ENCODE measurements at regions not wholly inside any gene's neighbourhood (a gene's known extent, or its start where the extent isn't known, plus 50 kb on each side); places are given as distances from the start of the nearest gene placed in this dataset.
A peak's percentile ranks its signal among the peaks of the same experiment; 100 is the strongest.

DNA sequence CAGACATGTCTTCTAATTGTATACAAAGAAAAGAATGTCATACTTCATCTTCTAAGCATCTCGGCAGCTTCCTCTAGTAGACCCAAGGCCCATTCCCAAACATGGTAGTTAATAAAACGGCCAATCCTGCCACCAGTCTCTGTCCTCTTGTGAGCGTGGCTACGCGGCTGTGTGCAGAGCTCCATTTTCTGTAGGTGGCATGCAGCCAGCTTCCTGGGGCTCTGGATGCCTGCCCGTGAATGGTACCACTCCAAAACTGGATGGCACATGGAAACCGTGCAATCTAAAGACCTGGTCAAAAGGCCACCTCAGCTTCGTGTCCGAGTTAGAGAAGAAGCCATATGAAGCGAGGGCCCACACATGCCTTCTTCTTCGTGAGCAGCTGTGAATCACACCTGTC lies 110.7 kb downstream of the SIPA1L2 start:
- DNase-seq (ENCODE audit: low spot score), result no peak

DNA sequence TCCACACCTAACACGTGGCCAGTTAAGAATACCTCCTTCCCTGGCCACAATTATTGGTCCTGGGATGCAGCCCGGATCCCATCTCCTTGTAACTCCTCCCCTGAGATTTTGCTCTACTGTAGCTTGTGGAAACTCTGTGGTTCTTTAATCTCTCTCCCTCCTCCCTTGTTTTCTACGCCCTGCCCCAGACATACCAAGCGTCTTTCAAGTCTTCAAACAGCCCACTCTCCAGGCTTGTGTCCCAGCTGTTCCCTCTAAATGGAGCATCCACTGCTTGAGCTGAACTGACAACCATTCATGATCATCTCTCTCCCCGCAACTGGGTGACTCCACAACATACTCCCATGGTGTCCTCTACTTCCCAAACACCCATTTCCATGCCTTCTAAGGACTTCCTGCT lies 111.6 kb downstream of the SIPA1L2 start:
- no peak for DNase-seq (ENCODE audit: low spot score)

DNA sequence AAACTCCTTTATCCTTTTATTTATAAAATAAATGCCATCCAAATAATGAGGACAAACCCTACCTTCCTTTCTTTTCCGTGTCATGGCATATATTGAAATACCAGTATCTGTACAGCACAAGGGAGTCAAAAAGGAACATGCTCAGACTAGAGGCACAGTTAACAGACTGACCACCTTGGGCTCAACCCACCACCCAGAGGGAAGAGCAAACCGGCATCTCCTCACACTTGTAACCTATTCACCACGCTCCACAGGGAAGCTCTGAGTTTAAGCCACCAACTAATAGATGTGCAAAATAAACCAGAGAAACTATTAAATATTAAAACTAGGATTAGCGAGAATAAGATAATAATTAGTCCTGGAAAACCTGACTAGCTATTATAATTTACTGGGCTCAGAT lies 112.7 kb downstream of the SIPA1L2 start:
- DNase-seq (ENCODE audit: low spot score), result no peak

DNA sequence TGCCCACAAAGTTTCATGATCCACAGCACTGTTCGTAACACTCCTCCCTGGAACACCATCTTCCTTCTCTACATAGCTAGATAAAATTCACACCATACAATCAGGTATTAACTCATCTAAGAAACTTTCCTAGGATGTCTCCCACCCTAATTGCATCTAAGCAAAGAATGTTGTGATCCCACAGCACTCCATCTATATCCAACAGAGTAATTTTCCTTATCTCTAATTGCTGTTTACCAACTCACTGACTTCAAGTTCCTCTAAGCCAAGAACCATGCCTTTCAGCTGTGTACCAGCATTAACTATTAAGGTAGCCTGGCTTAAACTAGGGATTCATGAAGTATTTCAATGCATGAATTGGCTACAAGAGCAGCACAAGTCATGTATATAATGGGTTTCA lies 114.2 kb downstream of the SIPA1L2 start:
- no peak for DNase-seq (ENCODE audit: low spot score)

DNA sequence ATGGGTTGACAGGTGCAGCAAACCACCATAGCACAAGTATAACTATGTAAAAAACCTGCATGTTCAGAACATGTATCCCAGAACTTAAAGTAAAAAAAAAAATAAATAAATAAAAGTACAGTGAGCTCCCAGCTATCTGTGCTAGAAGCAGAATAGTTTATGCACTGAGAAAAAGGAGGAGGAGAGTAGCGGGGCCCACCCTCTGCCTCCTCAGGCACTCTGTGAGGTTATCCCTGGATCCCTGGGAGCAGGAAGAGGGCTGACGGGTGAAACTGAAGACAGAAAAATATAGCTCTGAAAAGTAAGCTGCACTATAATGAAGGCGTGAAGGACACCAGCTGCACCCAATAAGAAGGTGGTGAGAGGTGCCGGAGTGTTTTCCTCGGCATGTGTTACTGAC lies 117.2 kb downstream of the SIPA1L2 start:
- DNase-seq (ENCODE audit: low spot score), result no peak

DNA sequence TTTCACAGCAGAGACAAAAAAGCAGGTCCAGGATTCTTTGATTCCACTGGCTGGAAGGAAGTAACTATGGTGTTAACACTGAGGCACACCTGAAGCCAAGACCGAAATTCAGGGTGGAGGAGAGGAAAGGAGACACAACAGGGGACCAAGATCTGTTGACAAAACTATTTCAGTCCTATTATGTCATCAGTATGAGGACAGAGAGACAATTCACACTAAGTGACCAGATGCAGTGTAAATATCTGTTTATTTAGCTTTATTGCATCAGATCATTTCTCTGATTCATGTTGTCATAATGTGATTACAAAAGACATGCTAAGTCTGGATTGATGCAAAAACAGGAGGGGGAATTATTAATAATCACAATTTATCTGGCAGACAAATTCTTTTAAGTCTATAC lies 118.8 kb downstream of the SIPA1L2 start:
- no peak for DNase-seq (ENCODE audit: low spot score)

DNA sequence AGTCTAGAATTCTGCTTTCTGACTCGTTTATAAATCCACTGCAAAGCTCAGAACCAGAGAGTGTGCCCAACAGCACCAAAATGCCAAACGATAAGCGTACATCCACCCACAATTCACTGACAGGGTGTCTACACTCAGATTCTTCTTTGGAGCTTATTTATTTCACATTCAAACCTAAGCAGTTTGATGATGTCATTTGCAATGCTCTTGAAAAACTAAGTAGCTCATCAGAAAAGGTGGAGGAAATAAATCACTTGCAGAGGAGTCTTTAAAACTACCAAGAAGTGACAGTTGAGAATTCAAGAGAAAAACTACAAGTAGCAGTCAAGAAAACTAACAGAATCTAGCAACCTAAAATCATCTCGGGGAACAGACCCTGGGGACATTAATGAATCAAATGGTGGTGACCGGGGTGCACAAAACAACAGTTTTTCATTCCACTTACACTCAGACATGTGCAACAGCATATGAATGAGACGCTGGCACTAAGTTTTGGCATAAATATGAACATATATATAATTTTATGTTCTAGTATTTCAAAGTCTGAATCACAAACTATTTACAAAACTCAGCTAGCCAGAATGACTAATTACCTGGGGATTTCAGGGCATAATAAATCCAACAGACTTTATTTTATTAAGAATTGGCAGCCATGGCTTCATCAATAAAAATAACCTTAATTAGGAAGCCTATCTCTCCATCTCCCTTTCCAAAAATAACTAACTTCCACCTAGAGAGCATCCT lies 119.4 kb downstream of the SIPA1L2 start:
- no peak for DNase-seq (ENCODE audit: low spot score)

DNA sequence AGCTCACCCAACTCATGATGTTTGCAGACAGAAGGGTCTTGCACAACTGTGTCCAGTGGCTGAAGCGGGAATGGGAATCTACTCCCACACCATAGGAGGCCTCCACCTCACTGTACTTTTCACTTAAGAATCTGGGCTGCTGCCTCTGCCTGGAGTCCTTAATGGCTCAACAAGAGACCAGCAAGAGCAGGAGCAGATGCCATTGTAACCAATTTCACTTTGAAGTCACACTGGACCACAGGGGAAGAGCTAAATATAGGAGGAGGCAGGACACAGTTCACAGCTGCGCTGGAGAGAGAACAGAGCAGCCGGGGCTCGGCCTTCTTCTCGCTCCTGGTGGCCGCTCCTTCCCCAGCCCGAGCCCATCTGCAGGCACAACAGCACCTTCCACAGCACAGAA lies 120.4 kb downstream of the SIPA1L2 start:
- DNase-seq (ENCODE audit: low spot score), result no peak

DNA sequence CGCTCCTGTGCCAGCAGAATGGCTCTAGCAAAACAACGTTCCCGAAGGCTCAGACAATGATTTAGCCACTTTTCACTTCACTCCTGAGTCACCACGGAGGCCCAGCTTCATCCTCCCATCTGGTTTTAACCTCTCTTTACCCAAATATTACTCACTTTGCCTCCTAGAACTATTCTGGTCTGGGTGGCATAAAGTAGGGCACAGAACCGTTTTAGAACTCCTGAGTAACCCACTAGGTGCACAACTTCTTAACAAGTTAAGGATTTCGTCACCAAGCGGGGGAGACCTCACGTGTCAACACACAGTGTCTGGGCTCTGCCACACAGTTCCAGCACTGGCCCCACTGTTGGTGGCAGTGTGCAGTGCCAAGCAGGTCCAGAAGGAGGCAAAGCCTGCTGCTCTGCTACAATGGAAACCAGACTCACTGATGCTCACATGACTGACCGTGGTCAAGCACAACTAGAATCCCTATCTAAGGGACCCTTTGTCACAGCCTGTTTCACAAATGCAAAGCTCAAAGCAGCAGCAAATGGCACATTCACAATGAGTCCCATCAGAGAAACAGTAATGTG lies 121.7 kb downstream of the SIPA1L2 start:
- DNase-seq (ENCODE audit: low spot score), result no peak

DNA sequence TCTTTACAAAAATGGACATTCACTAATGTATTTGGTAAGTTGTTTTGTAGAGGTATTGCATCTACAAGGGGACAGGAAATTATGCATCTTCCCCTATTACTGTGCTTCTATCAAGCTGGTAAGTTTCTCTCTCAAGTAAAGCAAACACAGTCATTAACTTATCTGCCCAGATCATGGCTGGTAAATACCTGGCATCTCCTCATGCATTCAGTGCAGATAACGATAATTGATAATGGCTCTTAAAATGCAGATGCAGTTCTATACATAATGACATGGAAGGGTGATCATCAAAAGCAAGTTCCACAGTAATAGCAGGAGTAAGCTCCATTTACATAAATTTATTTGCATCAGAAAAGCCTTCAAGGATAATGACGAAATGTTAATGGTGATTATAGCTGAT lies 122.4 kb downstream of the SIPA1L2 start:
- DNase-seq (ENCODE audit: low spot score), result no peak

DNA sequence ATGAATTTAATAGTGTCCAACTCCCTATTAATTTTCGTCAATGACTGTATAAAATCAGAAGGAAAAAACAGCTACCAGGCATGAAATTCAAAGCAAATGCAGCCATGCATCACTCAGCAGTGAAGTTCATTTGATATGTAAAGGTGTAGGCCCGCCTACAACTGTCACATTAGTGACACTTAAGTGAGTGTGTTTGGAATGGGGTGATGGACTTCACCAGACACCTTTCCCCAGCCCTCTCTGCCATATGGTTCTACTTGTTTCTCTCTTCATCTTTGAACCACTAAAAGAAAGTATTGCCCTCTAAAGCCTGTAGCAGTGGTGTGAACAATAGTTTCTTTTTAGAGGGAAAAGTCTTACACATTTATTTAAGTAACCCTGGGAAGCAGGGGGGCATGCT lies 124.0 kb downstream of the SIPA1L2 start:
- no peak for DNase-seq (ENCODE audit: low spot score)

DNA sequence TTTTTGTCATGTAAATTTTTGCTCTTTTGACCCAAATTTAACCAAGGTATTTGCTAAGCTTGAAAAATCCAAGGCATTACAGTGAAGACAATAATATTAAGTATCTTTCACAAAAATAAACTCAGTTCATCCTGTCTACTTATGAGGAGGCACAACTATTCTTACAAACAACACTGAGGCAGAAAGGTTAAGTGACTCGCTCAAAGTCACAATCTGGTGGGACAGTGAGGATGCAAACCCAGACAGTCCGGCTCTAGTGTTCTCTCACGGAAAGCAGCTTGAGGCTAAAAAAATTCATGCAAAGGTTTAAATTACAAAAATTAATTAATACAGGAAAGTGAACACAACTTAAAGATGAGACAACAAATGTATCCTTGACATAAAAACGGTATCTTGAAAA lies 125.3 kb downstream of the SIPA1L2 start:
- no peak for DNase-seq (ENCODE audit: low spot score)

DNA sequence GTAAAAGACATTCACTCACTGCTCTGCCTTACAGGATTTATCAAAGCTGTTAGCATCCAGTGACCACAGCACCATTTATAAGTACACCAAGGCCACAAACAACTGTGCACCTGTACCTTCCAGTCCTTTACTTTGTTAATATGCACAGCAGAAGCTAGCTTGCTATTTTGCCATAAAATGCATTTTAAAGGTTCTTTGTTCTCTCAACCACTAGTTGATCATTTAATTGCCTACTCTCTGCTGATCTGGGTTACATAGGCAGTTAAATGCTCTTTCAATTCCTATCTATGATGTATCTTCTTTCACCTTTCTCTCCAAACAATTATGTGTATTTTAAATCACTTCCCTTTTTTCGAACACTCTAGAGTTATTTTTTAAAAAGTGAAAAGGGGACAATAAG lies 126.4 kb downstream of the SIPA1L2 start:
- DNase-seq (ENCODE audit: low spot score), result no peak

DNA sequence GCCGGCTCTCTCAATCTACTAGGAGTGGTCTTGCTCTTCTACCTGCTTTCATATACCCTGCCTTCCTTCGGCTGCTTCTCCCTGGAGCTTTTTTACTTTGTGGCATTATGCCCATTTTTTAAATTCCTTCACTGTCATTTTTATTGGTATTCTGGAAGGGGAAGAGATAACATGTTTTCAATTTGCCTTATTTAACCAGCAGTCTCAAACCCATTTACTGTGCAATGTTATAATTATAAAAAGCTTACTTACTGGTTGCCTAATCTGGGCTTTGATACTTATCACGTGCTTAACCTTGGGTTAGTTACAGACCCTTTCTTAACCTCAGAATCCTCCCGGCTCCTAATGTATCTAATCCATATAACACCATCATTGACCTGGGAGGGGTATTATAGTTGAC lies 128.1 kb downstream of the SIPA1L2 start:
- no peak for DNase-seq (ENCODE audit: low spot score)

DNA sequence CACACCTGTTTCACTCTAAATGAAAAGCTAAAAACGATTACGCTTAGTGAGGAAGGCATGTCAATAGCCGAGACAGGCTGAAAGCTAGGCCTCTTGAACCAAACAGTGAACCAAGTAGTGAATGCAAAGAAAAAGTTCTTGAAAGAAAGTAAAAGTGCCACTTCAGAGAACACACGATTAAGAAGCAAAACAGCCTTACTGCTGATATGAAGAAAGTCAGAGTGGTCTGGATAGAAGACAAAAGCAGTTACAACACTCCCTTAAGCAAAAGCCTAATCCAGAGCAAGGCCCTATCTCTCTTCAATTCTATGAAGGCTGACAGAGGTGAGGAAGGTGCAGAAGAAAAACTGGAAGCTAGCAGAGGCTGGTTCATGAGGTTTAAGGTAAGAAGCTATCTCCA lies 130.7 kb downstream of the SIPA1L2 start:
- DNase-seq (ENCODE audit: low spot score), result no peak

DNA sequence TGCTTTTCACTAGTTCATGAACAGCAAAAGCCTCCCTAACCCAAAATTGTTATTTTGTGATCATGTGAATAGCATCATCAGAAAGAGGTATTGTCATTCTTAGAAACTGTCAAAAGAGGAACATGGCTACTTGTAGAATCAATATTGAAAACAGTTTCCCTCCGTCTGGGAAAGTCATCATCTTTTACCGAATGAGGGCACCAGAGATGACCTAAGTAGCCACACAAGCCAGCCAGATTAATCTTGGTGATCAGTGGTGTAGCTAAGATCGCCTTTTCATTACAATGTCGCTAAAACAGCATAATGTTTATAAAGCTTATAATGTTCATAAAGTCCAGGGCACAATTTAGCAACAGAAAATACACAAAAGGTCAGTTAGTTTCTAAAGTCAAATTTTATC lies 136.1 kb downstream of the SIPA1L2 start:
- no peak for DNase-seq (ENCODE audit: low spot score)

DNA sequence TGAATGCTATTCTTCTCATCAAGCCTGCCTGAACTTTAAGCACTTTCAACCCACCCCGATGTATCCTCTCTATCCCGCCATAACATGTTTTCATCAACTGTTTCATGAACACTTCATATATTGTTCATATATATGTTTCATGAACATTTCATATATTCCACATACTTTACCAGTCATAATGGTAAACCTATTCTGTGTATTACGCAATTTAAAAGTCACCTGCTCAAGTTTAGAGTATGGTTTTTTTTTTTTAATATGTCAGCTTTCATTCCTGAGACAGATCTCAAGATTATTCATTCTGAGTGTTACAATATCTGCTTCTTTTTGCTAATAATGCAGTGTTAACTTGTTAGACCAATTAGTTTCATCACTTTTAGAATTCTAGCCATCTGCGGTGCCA lies 140.7 kb downstream of the SIPA1L2 start:
- no peak for DNase-seq (ENCODE audit: low spot score)

DNA sequence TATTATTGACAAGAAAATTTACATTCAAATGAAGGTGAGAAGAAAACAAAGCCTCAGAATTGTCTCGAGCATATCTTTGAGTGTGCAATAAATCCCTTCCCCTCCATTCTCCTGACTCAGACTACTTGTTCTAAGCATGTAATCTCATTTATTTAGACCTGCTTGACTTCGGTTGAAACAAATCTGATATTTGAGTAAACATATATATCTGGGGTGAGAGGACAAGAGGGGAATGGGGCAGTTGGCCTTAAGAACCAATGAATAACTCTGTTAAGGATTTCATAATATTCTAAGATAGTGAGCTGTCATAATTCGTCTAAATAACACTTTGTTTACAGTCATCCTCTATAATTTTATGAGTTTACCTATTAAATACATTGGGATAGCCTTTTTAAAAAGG lies 142.7 kb downstream of the SIPA1L2 start:
- DNase-seq (ENCODE audit: low spot score), result no peak

DNA sequence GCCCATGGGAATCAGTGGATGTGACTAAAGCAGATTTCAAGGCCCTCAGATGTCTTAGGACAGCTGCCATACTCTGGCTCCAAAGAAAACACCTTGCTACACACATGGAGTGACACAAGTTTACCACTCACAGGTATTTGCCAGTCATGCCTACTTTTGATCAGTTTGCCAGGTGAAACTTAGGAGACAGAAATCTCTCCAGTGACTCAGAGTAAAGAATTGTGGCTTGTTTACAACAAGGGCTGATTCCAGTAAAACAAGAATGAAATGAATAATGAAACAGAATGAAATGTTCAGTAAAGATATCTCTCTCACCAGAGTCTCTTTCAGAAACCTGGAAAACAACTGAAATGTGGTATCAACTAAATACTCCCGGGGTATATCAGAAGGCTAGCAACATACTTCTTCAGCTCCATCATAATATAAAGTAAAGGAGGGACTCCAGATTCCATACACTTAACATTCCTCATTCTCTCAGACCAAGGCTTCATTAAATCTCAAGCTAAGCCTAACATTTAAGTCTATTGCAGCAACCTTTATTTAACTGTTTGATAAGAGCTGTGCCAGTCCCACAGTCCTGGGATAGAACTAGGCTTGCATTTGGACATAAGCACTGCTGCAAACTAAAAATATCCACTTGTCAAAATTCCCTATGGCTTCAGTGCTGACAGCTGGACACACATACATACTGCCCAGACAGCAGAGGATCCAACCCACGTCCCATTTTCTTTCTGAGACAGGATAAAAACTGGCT lies 143.3 kb downstream of the SIPA1L2 start:
- peak; percentile 17 for DNase-seq (ENCODE audit: low spot score)

DNA sequence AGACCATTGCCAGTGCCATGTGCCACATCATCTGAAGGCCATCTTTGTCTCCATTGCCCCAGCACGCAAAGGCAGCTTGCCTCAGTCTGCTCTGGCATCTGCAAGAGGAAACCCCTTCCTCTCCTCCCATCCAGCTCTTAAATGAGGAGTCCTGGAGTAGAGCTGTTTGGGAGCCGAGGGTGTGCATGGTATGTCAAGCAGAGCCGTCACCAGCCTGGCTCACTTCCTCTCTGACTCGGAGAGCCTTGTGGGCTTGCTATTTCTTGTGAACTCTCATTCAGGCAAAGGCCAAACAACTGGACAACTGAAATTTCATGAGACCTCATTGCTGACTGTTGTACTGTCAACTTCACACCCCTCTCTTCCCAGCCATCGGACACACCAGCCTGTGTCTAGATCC lies 143.9 kb downstream of the SIPA1L2 start:
- DNase-seq (ENCODE audit: low spot score), result peak; percentile 14

DNA sequence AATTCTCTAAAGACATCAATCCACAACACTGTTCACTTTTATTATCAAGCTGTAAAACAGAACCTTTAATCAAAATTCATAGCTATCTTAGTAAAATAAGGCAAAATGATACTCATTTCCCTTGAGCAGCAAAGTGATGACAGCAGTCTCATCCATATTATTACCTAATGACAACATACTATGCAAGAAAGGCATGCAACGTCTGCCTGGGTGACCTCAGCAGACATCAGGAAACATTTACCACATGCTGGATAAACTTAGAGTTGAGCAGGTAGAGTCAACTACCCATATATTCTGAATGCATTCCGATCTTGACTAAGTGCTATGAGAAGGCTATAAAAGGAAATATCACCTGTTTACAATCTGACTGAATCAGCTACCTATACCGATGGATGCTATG lies 145.1 kb downstream of the SIPA1L2 start:
- DNase-seq (ENCODE audit: low spot score), result no peak

DNA sequence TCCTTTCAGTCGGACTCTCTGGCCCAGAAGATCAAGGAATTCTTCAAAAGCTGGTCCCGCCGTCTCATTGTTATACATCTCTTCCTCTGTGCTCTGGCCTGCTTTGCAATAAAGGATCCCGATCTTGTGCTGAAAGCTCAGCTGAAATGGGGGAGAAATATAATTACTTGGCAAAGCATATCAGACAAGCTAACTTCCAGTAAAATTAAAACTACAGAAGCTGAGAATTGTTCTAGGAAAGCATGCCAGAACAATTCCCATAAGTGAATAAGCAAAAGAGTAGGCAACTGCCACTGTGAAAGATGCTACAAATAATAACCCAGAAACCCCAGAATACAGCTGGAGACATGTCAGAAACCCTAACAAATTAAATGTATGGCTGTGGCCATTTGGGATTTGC lies 146.1 kb downstream of the SIPA1L2 start:
- no peak for DNase-seq (ENCODE audit: low spot score)

DNA sequence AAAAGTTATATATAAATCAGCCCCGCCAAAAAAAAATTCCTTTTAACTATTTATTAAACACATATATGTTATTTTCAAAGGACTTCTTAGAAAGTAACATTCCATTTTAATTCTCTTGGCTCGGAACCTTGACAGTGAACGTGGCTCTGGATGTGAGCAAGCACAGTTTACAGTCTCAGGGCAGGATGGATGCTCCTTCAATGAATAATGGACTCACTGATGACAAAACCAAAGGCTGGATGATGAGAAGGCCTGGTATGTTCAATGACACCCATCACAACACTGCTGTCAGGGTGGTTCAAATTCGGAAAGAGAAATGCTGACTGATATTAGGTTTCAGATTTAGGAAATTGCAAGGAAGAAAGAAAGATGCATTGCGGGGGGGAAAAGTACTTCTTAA lies 148.8 kb downstream of the SIPA1L2 start:
- no peak for DNase-seq (ENCODE audit: low spot score)

DNA sequence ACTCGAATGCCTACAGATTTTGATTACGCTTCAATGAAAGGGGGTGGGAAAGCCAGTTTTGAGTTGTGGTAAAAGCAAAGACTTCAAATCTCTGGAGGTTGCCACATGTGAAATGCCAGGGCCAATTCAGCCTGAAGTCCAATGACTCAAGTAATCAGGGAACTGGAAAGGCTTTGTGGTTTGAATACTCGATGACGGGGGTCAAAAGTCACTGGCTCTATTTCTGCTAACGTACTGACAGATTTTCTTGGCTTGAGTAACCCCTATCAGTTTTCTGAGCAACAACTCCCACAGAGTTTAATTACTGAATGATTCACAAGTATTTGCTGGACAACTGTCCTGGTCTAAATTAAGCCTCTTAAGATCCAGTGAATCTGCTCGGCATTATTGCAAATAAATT lies 152.2 kb downstream of the SIPA1L2 start:
- peak; percentile 89 for DNase-seq (ENCODE audit: low spot score)

All from AG08395 (cell line).